ENCODE measurements at regions not wholly inside any gene's neighbourhood (a gene's known extent, or its start where the extent isn't known, plus 50 kb on each side); places are given as distances from the start of the nearest gene placed in this dataset.

DNA sequence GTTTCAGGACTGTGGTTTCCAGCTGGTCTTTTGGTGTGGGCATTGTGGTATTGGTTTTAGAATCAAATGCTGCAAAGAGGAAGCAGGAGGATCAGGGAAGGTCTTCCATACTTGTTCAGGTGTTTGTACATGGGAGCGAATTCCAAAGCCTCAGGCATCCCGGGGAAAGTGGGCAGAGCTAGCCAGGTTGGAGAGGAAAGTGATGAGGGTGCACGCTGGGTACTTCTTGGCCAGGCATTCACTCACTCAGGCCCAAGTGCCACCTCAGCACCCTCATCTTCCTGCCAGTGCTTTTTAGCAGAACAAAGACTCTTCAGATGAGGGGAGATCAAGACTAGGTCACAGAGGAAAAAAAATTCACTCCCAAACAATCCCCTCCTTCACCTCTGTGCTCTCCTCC is 241.1 kb upstream of the TBX18 start:
- H3K9ac ChIP-seq (ENCODE audit: low read length): no peak overlapping the region
- H2AFZ ChIP-seq (ENCODE audit: low read length): no peak overlapping the region
- no peaks in the 10 kb centered on the region for H3K79me2 ChIP-seq (ENCODE audit: low read length)

GRCh38 chr6:85004361-85004995 is 240.1 kb upstream of the TBX18 start:
- Histone ChIP-seq H3K27ac (ENCODE audit: low read length) (no peak overlapping the region), H3K9ac (ENCODE audit: low read length) (no peak overlapping the region)

More for the DNA sequence above, 241.1 kb upstream of the TBX18 start:
- no peak overlapping the region for H3K27ac ChIP-seq (ENCODE audit: low read length)
- no peaks in the 10 kb centered on the region for H3K36me3 ChIP-seq (replicated peaks; ENCODE audit: insufficient read depth, low read length)
- H4K20me1 ChIP-seq (ENCODE audit: insufficient read depth, low read length): no peaks in the 10 kb centered on the region
- H3K4me3 ChIP-seq (ENCODE audit: low read length): no peak overlapping the region
- no peaks in the 10 kb centered on the region for H3K9me3 ChIP-seq (replicated peaks; ENCODE audit: insufficient read depth, low read length)
- DNase-seq: no peak
- no peaks in the 10 kb centered on the region for H3K9me2 ChIP-seq (replicated peaks; ENCODE audit: insufficient read depth, low read length)
- no peak overlapping the region for H3K4me2 ChIP-seq (ENCODE audit: low read depth, low read length)
- H3K4me1 ChIP-seq (ENCODE audit: low read length): no peaks in the 10 kb centered on the region
- TF ChIP-seq EZH2 (optimal IDR thresholded peaks at IDR 0.05; ENCODE audit: low read depth, low read length) (no peak), EZH2phosphoT487 (IDR thresholded peaks at IDR 0.05; ENCODE audit: low read length) (no peak), CTCF (IDR thresholded peaks at IDR 0.05; ENCODE audit: low read length) (no peak)
- H3K27me3 ChIP-seq (replicated peaks; ENCODE audit: insufficient read depth, low read length): no peaks in the 10 kb centered on the region
- H3F3A ChIP-seq (ENCODE audit: insufficient read depth, low read length): no peaks in the 10 kb centered on the region

GRCh38 chr6:85002847-85003246 is 238.4 kb upstream of the TBX18 start:
- Histone ChIP-seq H3K79me2 (ENCODE audit: low read length) (no peaks in the 10 kb centered on the region), H3K27me3 (replicated peaks; ENCODE audit: insufficient read depth, low read length) (no peaks in the 10 kb centered on the region), H4K20me1 (ENCODE audit: insufficient read depth, low read length) (no peaks in the 10 kb centered on the region), H3F3A (ENCODE audit: insufficient read depth, low read length) (no peaks in the 10 kb centered on the region), H3K4me2 (ENCODE audit: low read depth, low read length) (no peak overlapping the region), H3K9me3 (replicated peaks; ENCODE audit: insufficient read depth, low read length) (no peaks in the 10 kb centered on the region), H2AFZ (ENCODE audit: low read length) (no peak overlapping the region), H3K27ac (ENCODE audit: low read length) (no peak overlapping the region), H3K36me3 (replicated peaks; ENCODE audit: insufficient read depth, low read length) (no peaks in the 10 kb centered on the region), H3K9ac (ENCODE audit: low read length) (no peak overlapping the region), H3K9me2 (replicated peaks; ENCODE audit: insufficient read depth, low read length) (no peaks in the 10 kb centered on the region), H3K4me1 (ENCODE audit: low read length) (no peaks in the 10 kb centered on the region), H3K4me3 (ENCODE audit: low read length) (no peak overlapping the region)
- TF ChIP-seq EZH2phosphoT487 (IDR thresholded peaks at IDR 0.05; ENCODE audit: low read length) (no peak), CTCF (IDR thresholded peaks at IDR 0.05; ENCODE audit: low read length) (no peak), EZH2 (optimal IDR thresholded peaks at IDR 0.05; ENCODE audit: low read depth, low read length) (no peak)
- no peak for DNase-seq

More at GRCh38 chr6:85004361-85004995, 240.1 kb upstream of the TBX18 start:
- H3K36me3 ChIP-seq (replicated peaks; ENCODE audit: insufficient read depth, low read length): no peaks in the 10 kb centered on the region
- H2AFZ ChIP-seq (ENCODE audit: low read length): no peak overlapping the region
- no peaks in the 10 kb centered on the region for H3F3A ChIP-seq (ENCODE audit: insufficient read depth, low read length)
- no peaks in the 10 kb centered on the region for H3K4me1 ChIP-seq (ENCODE audit: low read length)
- no peak for DNase-seq
- H3K4me2 ChIP-seq (ENCODE audit: low read depth, low read length): no peak overlapping the region
- no peaks in the 10 kb centered on the region for H3K27me3 ChIP-seq (replicated peaks; ENCODE audit: insufficient read depth, low read length)
- no peaks in the 10 kb centered on the region for H3K79me2 ChIP-seq (ENCODE audit: low read length)
- H3K9me2 ChIP-seq (replicated peaks; ENCODE audit: insufficient read depth, low read length): no peaks in the 10 kb centered on the region
- H3K9me3 ChIP-seq (replicated peaks; ENCODE audit: insufficient read depth, low read length): no peaks in the 10 kb centered on the region
- TF ChIP-seq CTCF (IDR thresholded peaks at IDR 0.05; ENCODE audit: low read length) (no peak), EZH2 (optimal IDR thresholded peaks at IDR 0.05; ENCODE audit: low read depth, low read length) (no peak)
- no peak overlapping the region for H3K4me3 ChIP-seq (ENCODE audit: low read length)
- no peaks in the 10 kb centered on the region for H4K20me1 ChIP-seq (ENCODE audit: insufficient read depth, low read length)
